ENCODE measurements at regions not wholly inside any gene's neighbourhood (a gene's known extent, or its start where the extent isn't known, plus 50 kb on each side); places are given as distances from the start of the nearest gene placed in this dataset.

DNA sequence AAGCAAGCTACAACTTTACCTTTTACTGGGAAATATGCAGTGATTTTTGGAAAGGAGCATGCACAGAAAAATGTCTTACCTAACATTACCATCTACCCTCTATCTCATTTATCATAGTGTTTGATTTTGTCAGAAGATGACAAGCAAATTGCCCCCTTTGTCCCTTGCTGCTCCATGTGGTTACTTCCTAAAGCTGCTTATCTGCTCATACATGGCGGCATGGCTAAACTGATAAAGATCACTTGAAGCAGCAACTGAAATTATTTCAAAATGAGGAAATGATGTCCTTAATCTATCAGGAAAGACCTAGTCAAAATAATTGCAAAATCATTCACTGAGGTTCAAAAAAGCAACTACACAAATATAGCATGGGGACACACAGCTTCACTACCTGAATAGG is 1198.5 kb upstream of the SORCS1 start:
- no peak for TF ChIP-seq EZH2 (IDR thresholded peaks at IDR 0.05; ENCODE audit: low read depth, unreplicated experiment)
- no peak for TF ChIP-seq CTCF (conservative IDR thresholded peaks at IDR 0.05; ENCODE audit: low read depth in 2 of 2)
- no peak for TF ChIP-seq EZH2phosphoT487 (IDR thresholded peaks at IDR 0.05; ENCODE audit: unreplicated experiment)
- TF ChIP-seq POLR2AphosphoS5 (IDR thresholded peaks at IDR 0.05; ENCODE audit: low read depth): no peak
- TF ChIP-seq JUNB (IDR thresholded peaks at IDR 0.05; ENCODE audit: unreplicated experiment): no peak
- TF ChIP-seq, protein P1, sequence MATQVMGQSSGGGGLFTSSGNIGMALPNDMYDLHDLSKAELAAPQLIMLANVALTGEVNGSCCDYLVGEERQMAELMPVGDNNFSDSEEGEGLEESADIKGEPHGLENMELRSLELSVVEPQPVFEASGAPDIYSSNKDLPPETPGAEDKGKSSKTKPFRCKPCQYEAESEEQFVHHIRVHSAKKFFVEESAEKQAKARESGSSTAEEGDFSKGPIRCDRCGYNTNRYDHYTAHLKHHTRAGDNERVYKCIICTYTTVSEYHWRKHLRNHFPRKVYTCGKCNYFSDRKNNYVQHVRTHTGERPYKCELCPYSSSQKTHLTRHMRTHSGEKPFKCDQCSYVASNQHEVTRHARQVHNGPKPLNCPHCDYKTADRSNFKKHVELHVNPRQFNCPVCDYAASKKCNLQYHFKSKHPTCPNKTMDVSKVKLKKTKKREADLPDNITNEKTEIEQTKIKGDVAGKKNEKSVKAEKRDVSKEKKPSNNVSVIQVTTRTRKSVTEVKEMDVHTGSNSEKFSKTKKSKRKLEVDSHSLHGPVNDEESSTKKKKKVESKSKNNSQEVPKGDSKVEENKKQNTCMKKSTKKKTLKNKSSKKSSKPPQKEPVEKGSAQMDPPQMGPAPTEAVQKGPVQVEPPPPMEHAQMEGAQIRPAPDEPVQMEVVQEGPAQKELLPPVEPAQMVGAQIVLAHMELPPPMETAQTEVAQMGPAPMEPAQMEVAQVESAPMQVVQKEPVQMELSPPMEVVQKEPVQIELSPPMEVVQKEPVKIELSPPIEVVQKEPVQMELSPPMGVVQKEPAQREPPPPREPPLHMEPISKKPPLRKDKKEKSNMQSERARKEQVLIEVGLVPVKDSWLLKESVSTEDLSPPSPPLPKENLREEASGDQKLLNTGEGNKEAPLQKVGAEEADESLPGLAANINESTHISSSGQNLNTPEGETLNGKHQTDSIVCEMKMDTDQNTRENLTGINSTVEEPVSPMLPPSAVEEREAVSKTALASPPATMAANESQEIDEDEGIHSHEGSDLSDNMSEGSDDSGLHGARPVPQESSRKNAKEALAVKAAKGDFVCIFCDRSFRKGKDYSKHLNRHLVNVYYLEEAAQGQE (IDR thresholded peaks at IDR 0.05; ENCODE audit: unreplicated experiment): no peak
- TF ChIP-seq, protein P2, sequence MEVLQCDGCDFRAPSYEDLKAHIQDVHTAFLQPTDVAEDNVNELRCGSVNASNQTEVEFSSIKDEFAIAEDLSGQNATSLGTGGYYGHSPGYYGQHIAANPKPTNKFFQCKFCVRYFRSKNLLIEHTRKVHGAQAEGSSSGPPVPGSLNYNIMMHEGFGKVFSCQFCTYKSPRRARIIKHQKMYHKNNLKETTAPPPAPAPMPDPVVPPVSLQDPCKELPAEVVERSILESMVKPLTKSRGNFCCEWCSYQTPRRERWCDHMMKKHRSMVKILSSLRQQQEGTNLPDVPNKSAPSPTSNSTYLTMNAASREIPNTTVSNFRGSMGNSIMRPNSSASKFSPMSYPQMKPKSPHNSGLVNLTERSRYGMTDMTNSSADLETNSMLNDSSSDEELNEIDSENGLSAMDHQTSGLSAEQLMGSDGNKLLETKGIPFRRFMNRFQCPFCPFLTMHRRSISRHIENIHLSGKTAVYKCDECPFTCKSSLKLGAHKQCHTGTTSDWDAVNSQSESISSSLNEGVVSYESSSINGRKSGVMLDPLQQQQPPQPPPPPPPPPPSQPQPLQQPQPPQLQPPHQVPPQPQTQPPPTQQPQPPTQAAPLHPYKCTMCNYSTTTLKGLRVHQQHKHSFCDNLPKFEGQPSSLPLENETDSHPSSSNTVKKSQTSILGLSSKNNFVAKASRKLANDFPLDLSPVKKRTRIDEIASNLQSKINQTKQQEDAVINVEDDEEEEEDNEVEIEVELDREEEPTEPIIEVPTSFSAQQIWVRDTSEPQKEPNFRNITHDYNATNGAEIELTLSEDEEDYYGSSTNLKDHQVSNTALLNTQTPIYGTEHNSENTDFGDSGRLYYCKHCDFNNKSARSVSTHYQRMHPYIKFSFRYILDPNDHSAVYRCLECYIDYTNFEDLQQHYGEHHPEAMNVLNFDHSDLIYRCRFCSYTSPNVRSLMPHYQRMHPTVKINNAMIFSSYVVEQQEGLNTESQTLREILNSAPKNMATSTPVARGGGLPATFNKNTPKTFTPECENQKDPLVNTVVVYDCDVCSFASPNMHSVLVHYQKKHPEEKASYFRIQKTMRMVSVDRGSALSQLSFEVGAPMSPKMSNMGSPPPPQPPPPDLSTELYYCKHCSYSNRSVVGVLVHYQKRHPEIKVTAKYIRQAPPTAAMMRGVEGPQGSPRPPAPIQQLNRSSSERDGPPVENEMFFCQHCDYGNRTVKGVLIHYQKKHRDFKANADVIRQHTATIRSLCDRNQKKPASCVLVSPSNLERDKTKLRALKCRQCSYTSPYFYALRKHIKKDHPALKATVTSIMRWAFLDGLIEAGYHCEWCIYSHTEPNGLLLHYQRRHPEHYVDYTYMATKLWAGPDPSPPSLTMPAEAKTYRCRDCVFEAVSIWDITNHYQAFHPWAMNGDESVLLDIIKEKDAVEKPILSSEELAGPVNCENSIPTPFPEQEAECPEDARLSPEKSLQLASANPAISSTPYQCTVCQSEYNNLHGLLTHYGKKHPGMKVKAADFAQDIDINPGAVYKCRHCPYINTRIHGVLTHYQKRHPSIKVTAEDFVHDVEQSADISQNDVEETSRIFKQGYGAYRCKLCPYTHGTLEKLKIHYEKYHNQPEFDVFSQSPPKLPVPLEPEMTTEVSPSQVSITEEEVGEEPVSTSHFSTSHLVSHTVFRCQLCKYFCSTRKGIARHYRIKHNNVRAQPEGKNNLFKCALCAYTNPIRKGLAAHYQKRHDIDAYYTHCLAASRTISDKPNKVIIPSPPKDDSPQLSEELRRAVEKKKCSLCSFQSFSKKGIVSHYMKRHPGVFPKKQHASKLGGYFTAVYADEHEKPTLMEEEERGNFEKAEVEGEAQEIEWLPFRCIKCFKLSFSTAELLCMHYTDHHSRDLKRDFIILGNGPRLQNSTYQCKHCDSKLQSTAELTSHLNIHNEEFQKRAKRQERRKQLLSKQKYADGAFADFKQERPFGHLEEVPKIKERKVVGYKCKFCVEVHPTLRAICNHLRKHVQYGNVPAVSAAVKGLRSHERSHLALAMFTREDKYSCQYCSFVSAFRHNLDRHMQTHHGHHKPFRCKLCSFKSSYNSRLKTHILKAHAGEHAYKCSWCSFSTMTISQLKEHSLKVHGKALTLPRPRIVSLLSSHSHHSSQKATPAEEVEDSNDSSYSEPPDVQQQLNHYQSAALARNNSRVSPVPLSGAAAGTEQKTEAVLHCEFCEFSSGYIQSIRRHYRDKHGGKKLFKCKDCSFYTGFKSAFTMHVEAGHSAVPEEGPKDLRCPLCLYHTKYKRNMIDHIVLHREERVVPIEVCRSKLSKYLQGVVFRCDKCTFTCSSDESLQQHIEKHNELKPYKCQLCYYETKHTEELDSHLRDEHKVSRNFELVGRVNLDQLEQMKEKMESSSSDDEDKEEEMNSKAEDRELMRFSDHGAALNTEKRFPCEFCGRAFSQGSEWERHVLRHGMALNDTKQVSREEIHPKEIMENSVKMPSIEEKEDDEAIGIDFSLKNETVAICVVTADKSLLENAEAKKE (CRISPR knock-in tag; IDR thresholded peaks at IDR 0.05): no peak
- no peak for TF ChIP-seq CREB1 (CRISPR knock-in tag; IDR thresholded peaks at IDR 0.05; ENCODE audit: low read depth)
- TF ChIP-seq ETS1 (IDR thresholded peaks at IDR 0.05): no peak
- TF ChIP-seq ZNF331 (CRISPR knock-in tag; IDR thresholded peaks at IDR 0.05; ENCODE audit: low read depth): no peak
- TF ChIP-seq NANOG (IDR thresholded peaks at IDR 0.05; ENCODE audit: borderline replicate concordance): no peak

Data from GM23338 (cell line).